Endothelial cell of umbilical vein (primary cell): ENCODE measurements at regions not wholly inside any gene's neighbourhood (a gene's known extent, or its start where the extent isn't known, plus 50 kb on each side); places are given as distances from the start of the nearest gene placed in this dataset.

Experiments used
- EZH2 ChIP-seq: IDR thresholded peaks from 2 replicates; pipeline ENCODE4 v1.6.1; 2012; ENCODE audit warnings: borderline replicate concordance, low read depth, mild to moderate bottlenecking, moderate library complexity, low read length, inconsistent platforms; ENCODE audit not compliant: severe bottlenecking
- FOS ChIP-seq: IDR thresholded peaks from 2 replicates; pipeline ENCODE4 v1.6.1; 2011; ENCODE audit warnings: mild to moderate bottlenecking, low read length, moderate library complexity, borderline replicate concordance; ENCODE audit not compliant: insufficient read depth
- GATA2 ChIP-seq: IDR thresholded peaks from 2 replicates; pipeline ENCODE4 v1.7.0; 2011; ENCODE audit warnings: low read depth, mild to moderate bottlenecking, moderate library complexity, mixed read lengths, low read length; ENCODE audit not compliant: insufficient read length, insufficient read depth
- MYC ChIP-seq: IDR thresholded peaks from one replicate; pipeline ENCODE4 v1.6.1; 2011; ENCODE audit warnings: mild to moderate bottlenecking, low read depth, low read length
- POLR2A ChIP-seq: IDR thresholded peaks from 2 replicates; pipeline ENCODE4 v1.6.1; 2012; ENCODE audit warnings: low read depth, mild to moderate bottlenecking, control low read depth, low read length
- POLR2AphosphoS5 ChIP-seq: IDR thresholded peaks from 2 replicates; pipeline ENCODE4 v1.6.1; 2012; ENCODE audit warnings: low read depth, mild to moderate bottlenecking, control low read depth, low read length, moderate library complexity; ENCODE audit not compliant: insufficient read depth
- TF ChIP-seq, protein P1 (sequence below), 2 donors: IDR thresholded peaks; 1 replicate in 1 of 2; 2 replicates in 1 of 2; pipeline ENCODE4 v1.5.1; 2011; ENCODE audit warnings: low read length in 2 of 2, mild to moderate bottlenecking in 2 of 2, moderate library complexity in 2 of 2, control low read depth in 1 of 2, inconsistent platforms in 1 of 2, low read depth in 1 of 2; ENCODE audit not compliant: insufficient read depth in 1 of 2; ENCODE audit errors: extremely low read depth in 1 of 2
- TF ChIP-seq, protein P2 (sequence below): IDR thresholded peaks from 2 replicates; pipeline ENCODE4 v1.6.1; 2011; ENCODE audit not compliant: insufficient read depth, insufficient read length

DNA sequence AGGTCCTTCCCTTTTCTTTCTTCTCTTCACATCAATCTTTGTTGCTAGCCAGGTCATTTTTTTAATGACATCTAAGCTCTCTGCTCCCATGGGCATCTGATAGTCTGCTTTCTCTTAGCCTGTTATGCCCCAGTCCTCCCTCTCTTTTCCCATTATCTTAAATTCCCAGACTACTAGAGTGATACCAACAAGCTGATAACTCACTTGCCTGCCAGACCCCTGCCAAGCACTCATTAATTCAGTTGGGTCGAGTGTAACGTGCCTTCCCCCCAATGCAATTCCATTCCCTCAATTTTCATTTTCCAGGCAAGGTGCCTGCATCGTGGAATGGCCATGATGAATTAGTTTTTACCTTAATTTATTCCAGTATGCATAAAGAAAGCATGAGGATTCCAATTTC is 450.8 kb upstream of the ADAMTS9 start:
- TF ChIP-seq, protein P1, sequence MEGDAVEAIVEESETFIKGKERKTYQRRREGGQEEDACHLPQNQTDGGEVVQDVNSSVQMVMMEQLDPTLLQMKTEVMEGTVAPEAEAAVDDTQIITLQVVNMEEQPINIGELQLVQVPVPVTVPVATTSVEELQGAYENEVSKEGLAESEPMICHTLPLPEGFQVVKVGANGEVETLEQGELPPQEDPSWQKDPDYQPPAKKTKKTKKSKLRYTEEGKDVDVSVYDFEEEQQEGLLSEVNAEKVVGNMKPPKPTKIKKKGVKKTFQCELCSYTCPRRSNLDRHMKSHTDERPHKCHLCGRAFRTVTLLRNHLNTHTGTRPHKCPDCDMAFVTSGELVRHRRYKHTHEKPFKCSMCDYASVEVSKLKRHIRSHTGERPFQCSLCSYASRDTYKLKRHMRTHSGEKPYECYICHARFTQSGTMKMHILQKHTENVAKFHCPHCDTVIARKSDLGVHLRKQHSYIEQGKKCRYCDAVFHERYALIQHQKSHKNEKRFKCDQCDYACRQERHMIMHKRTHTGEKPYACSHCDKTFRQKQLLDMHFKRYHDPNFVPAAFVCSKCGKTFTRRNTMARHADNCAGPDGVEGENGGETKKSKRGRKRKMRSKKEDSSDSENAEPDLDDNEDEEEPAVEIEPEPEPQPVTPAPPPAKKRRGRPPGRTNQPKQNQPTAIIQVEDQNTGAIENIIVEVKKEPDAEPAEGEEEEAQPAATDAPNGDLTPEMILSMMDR (IDR thresholded peaks at IDR 0.05; ENCODE audit: extremely low read depth in 1 of 2, insufficient read depth in 1 of 2, low read depth in 1 of 2, low read length in 2 of 2), result no peak
- TF ChIP-seq POLR2A (no peak), EZH2 (no peak), POLR2AphosphoS5 (no peak), FOS (no peak), MYC (no peak), GATA2 (no peak)
- TF ChIP-seq, protein P2, sequence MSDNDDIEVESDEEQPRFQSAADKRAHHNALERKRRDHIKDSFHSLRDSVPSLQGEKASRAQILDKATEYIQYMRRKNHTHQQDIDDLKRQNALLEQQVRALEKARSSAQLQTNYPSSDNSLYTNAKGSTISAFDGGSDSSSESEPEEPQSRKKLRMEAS, result no peak
